ENCODE measurements at regions not wholly inside any gene's neighbourhood (a gene's known extent, or its start where the extent isn't known, plus 50 kb on each side); places are given as distances from the start of the nearest gene placed in this dataset.
A peak's percentile ranks its signal among the peaks of the same experiment; 100 is the strongest.

DNA sequence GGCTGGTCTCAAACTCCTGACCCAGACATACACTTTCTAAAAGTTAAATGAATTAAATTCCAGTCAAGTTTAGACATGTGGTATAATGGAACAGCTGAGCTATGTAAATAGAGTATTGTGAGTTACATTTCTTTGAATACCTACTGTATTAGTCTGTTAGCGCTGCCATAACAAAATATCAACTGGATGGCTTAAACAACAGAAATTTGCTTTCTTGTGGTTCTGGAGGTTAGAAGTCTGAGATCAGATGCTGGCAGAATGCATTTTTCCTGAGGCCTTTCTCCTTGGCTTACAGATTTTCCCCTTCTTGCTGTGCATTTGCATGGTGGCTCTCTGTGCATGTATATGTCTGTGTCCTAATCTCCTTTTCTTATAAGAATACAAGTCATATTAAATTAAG is 101.5 kb upstream of the TGFBR2 start:
- DNase-seq = no peak

DNA sequence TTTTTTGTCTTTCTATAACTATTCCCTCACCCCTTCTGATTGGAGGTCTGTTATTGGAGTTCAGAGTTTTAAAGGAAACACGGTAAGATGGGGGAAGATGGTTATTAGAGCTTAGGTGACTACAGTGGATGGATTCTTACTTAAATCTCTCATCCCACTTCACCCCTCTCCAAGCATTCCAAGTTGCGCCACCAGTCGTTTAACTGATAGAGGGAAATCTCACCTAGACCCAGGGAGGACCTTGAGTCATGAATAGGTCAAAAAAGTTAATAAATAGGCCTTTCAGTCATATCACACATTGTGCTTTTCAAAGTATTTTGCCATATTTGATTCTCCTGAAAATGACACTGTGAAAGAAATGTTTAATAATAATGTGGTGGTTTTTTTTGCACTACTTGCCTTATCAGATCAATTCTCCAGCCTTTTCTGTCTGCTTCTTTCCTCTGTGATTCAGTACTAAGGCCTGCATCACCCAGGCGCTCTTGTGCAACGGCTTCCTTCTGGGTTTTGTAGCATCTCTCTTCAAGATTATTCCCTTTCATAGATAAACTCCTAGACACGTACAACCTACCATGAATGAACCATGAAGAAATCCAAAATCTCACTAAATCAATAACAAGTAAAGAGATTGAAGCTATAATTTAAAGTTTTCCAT is 100.4 kb upstream of the TGFBR2 start:
- no peak for DNase-seq

DNA sequence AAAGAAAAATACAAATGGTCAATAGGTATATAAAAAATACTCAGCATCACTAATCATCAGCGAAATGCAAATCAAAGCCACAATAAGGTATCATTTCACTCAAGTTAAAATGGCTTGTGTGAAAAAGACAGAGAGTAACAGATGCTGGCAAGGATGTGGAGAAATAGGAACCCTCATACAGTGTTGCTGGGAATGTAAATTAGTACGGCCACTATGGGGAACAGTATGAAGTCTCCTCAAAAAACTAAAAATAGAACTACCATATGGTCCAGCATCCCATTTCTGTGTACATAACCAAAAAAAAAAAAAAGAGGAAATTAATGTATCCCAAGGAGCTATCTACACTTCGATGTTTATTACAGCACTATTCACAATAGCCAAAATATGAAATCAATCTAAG is 98.1 kb upstream of the TGFBR2 start:
- no peak for DNase-seq

DNA sequence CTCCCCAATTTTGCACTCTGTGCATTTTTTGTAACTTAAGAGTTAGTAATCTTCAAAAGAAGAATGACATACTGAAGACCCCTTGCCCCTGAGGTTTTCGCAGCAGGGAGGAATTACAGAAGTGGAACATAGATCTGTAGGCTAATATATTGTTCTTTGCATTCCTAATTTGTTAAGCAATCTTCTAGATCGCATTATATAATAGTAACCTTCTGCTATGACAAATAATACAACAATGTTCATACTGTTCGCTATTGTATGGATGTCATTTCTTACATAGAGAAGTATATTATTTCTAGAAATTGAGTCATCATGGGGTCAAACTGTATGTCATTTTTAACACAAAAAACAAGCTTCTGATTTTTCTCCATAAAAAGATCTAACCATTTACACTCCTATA is 95.8 kb upstream of the TGFBR2 start:
- no peak for DNase-seq

DNA sequence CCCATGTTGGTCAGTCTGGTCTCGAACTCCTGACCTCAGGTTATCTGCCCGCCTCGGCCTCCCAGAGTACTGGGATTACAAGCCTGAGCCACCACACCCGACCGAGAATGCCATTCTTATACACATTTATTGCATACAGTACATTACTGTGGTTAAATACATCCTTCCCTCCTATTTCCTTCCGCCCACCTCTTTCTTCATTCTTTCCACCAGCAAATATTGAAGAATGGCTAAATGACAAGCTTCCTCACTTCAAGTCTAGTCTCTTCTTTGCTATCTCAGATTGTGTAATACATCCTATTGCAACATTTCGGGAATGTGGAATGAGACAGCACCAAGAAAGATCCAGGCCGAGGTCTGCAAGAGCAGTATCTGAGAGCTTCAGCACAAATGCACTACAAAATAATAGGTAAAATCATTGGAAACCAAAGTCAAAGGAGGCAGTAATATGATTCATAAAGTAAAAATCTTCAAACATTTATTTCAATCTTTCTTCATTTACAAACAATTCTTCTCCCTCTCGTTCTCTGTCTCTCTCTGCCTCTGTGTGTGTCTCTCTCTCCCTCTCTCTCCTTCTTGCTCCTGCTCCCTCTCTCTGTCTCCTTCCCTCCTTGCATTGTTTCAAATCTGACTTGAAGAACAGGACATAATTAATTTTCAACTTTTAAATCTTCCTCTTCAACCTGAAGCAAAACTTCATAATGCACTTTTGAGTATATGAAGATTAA is 94.7 kb upstream of the TGFBR2 start:
- no peak for DNase-seq

DNA sequence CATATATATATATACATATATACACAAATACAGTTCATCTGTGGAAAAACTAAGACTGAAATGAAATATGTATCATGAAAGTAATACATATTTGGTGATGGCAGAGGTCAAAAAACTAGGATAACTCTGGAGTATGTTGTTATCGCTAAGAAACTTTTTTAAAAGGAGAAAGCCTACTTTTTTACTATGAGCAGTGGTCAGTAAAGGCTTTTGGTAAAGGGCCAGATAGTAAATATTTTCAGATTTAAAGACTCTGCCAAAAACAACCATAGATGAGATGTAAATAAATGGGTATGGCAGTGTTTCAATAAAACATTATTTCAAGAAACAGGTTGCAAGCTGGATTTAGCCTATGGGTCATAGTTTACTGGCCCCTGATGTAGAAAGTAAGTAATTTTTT is 93.8 kb upstream of the TGFBR2 start:
- DNase-seq = no peak

DNA sequence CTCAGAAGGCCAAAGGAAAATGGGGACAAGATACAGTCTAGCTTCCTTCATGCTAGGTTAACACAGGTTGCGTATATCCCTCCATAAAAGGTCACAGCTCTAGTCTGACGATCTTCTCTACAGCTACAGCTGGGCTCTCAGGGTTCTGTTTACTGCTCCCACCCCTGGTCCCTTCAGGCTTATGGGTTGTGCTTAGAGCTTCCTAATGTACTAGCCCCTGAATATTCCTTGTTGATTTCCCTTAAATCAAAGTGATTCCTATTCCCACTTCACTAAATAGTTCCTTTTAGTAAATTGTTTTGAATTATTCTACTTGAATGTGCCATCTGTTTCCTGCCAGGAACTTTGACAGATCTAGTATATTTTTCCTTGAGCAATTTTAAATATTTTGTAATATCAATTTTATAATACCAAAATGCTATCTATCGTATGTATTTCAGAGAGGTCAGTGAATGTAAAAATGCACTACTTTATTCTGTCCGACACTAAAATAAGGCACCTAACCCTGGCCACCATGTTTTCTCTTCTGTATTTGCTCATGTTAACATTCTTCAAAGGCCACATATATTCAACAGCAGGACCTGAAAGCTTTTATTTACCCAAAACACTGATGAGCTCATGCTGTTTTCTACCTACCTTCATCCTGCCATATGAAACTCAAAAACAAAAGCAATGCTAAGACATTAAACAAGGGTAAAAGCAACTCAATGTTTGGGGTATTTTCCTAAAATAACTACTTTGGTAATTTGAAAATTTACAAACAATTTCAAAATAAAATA is 92.8 kb upstream of the TGFBR2 start:
- no peak for DNase-seq

DNA sequence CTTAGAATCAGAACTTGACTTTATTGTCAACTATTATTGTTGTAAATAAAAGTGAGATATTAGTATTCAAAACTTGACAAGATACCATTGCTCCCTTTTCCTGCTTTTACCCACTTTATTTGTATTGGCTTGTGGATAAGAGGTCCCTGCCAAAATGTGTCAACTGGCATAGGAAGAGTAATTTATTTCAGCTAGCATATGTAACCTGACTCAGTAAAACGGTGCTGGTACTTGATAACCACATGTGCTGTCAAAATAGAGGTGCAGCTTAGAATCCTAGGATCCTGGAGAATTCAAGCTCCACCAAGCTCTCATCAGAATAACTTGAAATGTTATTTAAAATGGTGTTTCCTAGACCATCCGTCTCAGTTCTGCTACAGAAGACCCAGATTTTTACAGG is 90.2 kb upstream of the TGFBR2 start:
- DNase-seq = no peak

DNA sequence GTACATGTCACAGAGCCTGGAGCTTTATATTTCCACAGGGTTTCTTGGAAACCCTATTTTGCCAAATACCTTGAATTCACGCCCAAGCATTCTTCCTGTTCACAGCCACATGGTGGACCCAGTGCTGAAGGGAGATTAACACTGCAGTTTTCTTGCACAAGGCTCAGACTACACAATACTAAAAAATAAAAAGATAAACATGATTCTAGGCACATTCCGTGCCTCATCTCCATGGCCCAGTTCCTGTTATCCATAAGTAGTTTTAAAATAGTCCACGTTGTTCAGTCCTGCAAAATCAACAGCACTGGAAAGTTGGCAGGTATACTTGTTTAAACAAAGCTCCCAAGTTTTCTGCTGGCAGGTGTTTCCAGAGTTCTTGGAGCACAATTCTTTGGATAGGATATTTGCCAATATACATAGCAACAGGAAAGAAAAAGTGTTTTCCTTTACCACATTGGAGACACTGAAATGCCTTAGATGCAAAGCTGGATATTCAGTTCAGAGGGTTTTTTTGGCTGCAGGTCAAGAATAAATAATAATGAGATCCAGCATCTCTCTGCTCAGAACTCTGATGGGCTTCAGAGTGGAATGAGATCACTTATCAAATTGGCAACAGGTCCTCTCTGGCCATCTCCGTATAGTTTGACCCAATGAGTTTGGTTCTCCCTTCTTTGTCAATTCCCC is 88.1 kb upstream of the TGFBR2 start:
- peak; percentile 57 for DNase-seq

DNA sequence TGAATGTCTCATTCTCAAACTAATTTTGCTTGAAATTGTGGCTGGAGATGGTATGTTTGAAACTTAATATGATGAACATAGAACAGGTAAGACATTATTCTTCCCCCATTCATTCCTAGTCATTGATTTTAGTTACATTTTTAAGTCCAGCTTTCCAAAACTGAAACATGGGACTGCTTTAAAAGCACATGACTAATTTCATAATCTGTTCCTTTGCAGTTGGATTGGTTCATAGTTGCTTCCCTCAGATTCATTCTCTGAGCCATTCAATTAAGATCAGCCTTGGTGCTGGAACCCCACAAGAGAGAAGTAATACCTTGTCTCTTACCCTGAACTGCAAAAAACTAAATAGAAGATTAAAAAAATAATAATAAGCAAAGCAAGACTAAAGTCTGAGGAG is 87.5 kb upstream of the TGFBR2 start:
- DNase-seq = no peak

DNA sequence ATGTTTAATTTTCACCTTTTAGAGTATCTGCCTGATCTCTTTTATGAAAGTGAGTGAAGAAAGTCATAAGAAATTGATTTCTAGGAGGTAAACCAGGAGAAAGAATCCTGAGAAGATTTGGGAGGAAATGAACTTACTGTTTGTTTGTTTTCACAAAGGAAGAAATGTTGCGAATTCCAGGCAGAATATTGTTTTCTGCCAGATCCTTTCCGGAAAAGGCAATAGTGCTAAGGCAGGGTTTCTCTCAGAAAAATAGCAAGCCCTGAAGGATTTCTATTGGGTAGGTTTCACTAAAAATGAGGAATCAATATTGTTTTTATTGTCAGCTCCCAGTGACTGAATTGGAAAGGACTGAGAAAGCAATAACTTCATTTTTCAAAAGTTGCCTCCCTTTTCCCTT is 85.7 kb upstream of the TGFBR2 start:
- DNase-seq = no peak

DNA sequence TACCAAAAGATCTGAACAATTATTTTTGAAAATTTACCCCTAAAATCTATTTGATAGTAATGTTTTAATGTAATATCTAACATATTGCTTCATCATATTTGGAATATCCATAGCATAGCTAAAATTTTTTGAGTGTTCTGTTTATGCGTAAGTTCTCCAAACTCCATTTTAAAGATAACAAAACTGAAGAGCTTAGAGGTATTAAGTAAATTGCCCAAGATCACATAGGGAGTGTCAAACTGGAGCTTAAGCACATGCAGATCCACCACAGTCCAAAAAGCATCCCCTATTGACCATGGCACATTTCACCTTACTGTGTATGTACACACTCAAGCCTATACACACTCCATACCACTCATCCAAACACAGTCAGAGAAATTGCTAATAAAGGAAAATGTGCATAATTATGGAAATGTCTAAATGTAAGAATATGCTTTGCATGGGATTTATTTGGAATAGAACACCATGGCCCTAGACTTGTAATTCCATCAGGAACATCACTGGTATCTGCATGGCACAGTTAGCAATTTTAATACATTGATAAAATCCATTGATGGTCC is 85.2 kb upstream of the TGFBR2 start:
- no peak for DNase-seq

DNA sequence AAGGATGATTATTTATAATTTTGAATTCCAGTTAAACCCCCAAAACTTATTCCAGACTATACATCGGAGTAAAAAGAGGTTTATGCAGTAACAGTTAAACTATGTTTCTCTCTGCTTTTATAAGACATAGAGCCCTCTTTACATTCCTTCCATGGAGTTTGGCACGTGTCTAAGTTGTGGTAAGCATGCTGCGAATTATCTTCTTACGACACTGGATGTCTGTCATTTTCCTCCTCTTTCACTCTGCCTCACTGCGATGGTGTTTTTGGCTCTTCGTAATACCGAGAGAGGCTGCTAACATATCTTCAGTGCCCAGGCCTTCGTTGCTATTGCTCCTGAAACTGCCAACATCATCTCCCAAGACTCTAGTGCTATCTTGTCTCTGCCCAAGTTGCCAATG is 83.9 kb upstream of the TGFBR2 start:
- no peak for DNase-seq

DNA sequence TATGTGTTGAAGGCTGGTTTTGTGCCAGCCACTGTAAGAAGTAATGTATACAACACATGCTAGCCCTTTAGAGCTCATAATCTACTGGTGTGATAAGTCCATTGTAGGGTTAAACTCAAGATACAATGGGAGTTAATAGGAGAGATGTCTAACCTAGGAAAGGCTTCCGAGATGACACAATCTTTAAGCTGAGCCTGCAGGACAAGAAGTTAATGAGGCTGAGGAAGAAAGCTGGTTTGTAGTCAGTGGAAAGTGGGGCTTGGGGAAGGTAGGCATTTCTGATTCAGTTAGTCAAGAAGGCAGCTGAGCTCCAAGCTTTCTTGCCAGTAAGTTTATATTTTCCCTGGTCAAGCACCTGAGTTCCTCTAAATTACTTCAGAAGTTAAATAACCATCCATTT is 83.0 kb upstream of the TGFBR2 start:
- DNase-seq = no peak

DNA sequence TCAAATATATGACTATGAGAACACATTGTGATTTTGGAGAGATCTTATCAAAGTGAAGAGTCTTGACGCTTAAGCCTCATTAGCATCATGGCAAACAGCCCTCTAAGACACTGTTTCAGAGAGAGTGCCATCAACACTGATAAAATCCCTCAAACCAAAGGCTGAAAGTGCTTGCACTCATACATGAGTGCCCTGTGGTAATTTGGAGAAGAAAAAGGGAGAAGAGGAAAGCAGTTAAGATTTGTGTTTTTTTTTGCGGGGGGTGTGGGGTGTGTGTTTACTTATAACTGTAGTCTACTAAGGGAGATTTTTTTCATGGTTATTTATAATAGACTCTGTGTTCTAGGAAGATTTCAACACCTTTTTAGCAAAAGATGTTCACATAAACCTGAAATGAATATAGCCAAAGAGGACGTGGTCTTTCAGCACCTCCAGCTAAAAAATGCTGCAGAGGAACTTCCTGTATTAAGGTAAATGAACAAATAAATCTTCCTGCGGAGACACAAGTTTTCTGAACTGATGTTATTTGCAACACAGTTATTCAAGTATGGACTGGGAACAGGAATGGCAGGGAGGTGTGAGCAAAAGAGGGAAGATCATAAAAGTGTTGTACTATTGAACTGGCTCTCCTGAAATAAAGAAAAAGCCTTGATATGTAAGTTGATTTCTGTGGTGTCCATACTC is 81.9 kb upstream of the TGFBR2 start:
- DNase-seq = no peak

DNA sequence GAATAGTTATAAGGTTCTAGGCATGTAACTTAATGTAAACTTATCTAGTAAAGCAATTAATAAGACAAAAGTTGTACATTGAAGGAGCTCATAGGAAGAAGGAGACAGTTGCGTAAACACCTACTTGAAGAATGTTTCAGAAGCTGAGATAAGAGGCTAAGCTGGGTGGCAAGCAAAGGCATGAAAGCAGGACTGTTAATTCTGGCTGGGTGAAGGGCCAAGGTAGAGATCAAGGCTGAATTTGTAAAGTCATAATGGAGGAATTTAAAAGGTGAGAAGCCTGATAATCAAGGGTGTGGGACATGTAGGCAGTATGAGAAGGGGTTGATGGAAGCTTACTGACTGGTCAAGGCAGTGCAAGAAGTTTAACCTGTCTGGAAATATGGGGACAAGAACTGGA is 80.4 kb upstream of the TGFBR2 start:
- no peak for DNase-seq

DNA sequence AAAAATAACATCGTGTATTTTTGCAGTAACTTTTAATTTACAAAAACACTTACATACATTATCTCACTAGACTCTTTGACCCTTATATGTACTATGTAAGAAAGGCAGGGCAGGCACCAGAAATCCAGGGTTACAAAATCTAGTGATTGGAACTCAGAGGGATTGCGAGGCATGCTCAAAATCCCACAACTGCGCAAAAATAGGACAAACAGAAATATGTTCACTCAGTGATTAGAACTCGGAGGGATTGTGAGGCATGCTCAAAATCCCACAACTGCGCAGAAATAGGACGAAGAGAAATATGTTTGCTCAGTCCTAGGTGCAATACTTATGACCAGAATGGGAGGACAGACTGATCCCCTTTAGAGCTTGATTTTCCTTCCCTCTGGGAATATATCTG is 79.2 kb upstream of the TGFBR2 start:
- DNase-seq = no peak

DNA sequence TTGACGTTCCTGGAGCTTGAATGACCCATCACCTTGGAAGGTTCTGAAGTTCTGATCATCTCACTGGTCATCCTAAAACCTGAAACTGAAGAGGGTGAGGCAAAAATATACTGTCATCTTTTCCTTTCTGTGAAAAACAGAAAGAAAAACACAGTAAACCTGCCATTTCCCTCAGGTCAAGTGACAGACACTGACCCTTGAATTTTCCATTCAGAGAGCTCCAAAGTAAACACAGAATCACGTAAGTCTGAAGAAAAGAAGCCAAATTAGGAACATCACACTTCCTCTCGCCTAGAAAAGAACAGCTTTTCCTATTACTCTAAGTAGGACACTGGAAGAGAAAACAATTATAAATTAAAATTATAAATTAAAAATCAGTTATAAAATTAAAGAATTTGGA is 78.7 kb upstream of the TGFBR2 start:
- DNase-seq = no peak

DNA sequence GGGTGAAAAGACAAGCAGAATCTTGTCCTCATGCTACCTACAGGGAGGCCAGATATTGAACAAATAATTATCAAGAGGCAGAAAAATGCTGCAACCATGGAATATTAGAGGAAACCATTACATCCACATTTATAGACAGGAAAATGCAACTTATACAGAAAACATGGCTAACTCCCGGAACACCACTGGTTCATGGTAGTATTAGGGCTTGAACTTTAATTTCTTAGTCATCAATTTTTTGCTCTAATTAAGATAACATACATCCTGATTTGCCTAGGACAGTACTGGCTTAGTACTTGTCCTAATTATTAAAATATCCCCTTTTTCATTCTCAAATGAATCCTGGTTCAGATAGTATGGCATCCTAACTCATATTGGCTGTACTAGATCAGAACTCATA is 76.3 kb upstream of the TGFBR2 start:
- DNase-seq = no peak

DNA sequence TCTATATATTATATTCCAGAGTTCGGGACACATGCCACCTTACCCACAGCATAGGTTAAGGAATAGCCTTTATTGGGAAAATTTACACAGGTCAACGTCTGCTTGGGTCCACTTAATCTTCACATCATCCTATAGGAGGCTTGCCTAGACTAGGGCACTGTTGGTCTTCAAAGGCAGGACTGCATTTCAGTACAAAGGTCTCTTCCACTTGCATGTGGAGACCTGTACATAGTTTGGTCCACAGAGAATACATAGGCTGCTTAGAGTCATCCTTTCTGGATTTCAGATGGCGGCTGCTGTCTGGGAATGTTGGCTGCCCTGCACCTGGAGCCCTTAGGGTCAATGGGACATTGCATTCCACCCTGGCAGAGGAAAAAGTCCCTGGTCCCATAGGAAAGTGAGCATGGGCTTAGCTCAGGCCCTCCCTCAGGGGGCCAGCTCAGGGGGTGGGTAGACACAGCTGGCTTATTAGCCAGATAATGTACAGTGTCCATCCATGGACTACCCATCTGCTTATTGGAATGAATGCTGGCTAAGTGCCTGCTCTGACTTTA is 75.3 kb upstream of the TGFBR2 start:
- DNase-seq = no peak

DNA sequence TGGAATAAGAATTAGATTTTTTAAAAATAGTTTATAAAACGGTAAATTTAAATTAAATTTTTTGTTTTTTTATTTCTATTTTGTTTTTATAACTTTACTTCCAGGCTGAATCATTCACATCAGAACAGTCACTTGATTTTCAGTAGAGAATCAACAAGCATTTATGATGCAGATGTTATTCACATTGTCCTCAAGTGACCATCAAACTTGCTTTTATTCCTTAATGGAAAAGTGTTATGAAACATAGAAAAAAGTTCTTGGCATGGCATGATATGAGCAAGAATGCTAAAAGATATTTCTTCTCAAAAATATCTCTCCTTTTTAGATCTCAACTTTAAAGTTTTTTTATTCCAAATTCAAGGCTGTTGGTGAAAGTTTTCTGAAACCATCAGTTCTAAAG is 70.9 kb upstream of the TGFBR2 start:
- DNase-seq = no peak

DNA sequence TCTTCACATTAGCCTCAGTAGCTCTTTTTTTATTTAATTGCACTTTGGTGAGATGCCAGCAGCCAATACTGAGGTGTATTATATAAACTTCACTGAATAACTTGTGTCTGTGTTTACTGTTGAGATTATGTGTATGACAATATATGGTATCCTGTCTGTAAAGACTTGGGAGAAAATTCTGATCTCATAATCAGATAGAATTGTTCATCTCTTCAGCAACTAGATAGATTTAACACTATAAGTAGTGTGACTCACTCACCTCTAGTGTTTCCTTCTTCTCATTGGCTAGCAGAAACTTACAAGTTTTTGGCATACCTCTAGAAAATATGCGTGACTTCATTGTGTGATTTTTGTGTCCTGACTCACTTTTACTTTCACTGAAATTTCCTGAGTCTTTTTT is 67.6 kb upstream of the TGFBR2 start:
- no peak for DNase-seq

All from NCI-H1105 (cell line).